ENCODE measurements at regions not wholly inside any gene's neighbourhood (a gene's known extent, or its start where the extent isn't known, plus 50 kb on each side); places are given as distances from the start of the nearest gene placed in this dataset.
"Not testable (repeated sequence)": the region's sequence is repeated elsewhere in the genome, so short reads cannot be mapped to it uniquely, and the experiment has no call there.

GRCh38 chr12:46904406-46905238 lies 78.8 kb upstream of the SLC38A4 start:
- intact Hi-C loops (cut with DNase I) = no loop called here
- Histone ChIP-seq H3K27ac (no peak overlapping the region), H3K9me3 (no peaks in the 10 kb centered on the region), H3K4me3 (no peak overlapping the region), H3K27me3 (ENCODE audit: low read depth) (no peaks in the 10 kb centered on the region), H3K36me3 (no peaks in the 10 kb centered on the region), H3K4me1 (no peaks in the 10 kb centered on the region)
- no peak for ATAC-seq
- no peak for DNase-seq
- TF ChIP-seq, protein P1, sequence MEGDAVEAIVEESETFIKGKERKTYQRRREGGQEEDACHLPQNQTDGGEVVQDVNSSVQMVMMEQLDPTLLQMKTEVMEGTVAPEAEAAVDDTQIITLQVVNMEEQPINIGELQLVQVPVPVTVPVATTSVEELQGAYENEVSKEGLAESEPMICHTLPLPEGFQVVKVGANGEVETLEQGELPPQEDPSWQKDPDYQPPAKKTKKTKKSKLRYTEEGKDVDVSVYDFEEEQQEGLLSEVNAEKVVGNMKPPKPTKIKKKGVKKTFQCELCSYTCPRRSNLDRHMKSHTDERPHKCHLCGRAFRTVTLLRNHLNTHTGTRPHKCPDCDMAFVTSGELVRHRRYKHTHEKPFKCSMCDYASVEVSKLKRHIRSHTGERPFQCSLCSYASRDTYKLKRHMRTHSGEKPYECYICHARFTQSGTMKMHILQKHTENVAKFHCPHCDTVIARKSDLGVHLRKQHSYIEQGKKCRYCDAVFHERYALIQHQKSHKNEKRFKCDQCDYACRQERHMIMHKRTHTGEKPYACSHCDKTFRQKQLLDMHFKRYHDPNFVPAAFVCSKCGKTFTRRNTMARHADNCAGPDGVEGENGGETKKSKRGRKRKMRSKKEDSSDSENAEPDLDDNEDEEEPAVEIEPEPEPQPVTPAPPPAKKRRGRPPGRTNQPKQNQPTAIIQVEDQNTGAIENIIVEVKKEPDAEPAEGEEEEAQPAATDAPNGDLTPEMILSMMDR (IDR thresholded peaks at IDR 0.05) = no peak

DNA sequence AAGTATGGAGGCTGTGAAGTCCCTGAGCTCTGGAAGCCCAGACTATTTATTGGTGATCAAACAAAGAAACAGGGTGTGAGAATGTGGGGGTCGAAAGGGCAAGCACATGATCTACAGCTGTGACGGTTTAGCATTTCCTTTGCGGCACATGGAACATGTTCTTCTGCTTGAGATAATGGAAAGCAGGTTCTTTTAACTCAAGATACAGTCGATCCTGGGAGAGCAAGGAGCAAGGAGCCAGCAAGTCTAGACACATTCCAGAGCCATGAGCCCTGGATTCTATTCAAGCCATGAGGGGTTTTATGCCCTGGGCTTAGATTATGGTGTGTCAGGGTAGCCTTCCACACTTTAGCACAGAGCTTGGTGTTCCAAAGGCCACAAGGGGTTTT lies 79.4 kb upstream of the SLC38A4 start:
- H3K9me3 ChIP-seq; intact Hi-C loops (cut with DNase I); H3K36me3 ChIP-seq; H3K4me1 ChIP-seq; H3K27ac ChIP-seq; DNase-seq; H3K27me3 ChIP-seq (ENCODE audit: low read depth); ATAC-seq; H3K4me3 ChIP-seq: not testable (repeated sequence)

DNA sequence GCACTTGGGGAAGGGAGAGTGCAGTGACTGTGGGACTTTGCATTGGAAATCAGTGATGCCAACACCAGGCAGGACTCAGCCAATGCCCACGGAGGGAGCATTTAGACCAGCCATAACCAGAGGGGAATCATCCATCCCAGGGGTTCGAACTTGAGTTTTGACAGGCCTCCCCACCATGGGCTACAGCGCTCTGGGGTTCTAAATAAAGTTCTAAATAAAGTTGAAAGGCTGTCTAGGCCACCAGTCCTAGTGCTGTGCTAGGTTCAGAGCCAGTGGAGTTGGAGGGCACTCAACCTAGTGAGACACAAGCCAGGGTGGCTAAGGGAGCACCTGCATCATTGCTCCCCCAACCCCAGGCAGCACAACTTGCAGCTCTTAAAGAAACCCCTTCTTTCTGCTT lies 82.0 kb upstream of the SLC38A4 start:
- Histone ChIP-seq H3K36me3 (no peaks in the 10 kb centered on the region), H3K4me1 (no peaks in the 10 kb centered on the region), H3K27me3 (ENCODE audit: low read depth) (no peaks in the 10 kb centered on the region), H3K4me3 (no peak overlapping the region), H3K9me3 (no peaks in the 10 kb centered on the region), H3K27ac (no peak overlapping the region)
- no peak for ATAC-seq
- DNase-seq = no peak
- TF ChIP-seq, protein P1 (IDR thresholded peaks at IDR 0.05) = no peak
- intact Hi-C loops (cut with DNase I) = no loop called here

DNA sequence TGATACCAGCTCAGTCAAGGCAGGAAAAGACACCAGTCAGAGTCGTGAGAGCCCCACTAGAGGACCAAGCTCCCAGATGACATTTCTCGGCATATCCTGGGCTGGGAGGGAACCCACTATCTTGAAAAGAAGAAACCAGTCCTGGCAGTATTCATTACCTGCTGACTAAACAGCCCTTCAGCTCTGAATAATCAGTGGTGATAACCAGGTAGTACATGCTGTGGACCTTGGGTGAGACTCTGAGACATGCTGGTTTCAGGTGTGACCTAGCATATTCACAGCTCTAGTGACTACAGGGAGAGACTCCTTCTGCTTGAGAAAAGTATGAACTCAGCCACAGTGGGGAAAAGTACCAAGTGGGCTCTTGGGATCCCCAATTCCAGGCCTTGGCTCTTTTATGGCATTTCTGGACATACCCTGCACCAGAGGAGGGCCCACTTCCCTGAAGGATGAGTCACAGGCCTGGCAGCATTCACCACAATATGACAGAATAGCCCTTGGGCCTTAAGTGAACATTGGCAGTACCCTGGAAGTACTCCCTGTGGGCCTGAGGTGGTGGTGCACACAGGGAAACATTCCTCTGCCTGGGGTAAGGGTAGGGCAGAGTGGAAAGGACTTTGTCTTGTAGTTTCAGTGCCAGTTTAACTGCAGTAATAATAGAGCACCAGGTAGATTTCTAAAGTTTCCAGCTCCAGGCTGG lies 82.6 kb upstream of the SLC38A4 start:
- Histone ChIP-seq H3K36me3 (no peaks in the 10 kb centered on the region), H3K4me1 (no peaks in the 10 kb centered on the region), H3K27ac (no peak overlapping the region), H3K27me3 (ENCODE audit: low read depth) (no peaks in the 10 kb centered on the region), H3K4me3 (no peak overlapping the region), H3K9me3 (no peaks in the 10 kb centered on the region)
- intact Hi-C loops (cut with DNase I) = no loop called here
- ATAC-seq = peak in 1 of 2 donors; percentile 23
- TF ChIP-seq, protein P1 (IDR thresholded peaks at IDR 0.05) = no peak
- DNase-seq = no peak

DNA sequence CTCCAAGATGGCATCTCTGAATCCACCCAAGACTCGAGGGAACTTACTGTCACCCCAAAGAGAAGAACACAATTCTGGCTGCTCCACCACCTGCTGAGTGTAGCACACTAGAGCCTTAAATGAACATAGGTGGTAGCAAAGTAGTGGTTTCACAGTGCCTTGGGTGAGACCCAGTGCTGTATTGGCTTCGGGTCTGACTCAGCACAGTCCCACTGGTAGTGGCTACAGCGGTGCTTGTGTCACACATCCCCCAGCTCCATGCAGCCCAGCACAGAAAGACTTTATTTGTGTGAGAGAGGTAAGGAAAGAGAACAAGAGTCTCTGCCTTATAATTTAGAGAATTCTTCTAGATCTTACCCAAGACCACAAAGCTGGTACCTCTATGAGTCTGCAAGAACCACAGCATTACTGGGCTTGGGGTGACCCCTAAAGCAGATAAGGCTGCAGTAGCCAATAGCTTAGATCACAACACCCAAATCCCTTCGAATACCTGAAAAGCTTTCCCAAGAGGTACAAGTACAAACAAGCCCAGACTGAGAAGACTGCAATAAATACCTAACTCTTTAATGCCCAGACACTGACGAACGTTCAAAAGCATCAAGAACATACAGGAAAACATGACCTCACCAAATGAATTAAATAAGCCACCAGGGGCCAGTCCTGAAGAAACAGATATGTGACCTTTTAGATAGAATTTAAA lies 83.3 kb upstream of the SLC38A4 start:
- ATAC-seq = no peak
- DNase-seq = no peak
- Histone ChIP-seq H3K4me1 (no peaks in the 10 kb centered on the region), H3K36me3 (no peaks in the 10 kb centered on the region), H3K27me3 (ENCODE audit: low read depth) (no peaks in the 10 kb centered on the region), H3K9me3 (no peaks in the 10 kb centered on the region), H3K4me3 (no peak overlapping the region), H3K27ac (no peak overlapping the region)
- TF ChIP-seq, protein P1 (IDR thresholded peaks at IDR 0.05) = no peak
- intact Hi-C loops (cut with DNase I) = no loop called here
